Panc1 (cell line): ENCODE measurements at regions not wholly inside any gene's neighbourhood (a gene's known extent, or its start where the extent isn't known, plus 50 kb on each side); places are given as distances from the start of the nearest gene placed in this dataset.

ENCODE experiments used
- ATAC-seq: fragments of 200-7000 bp; cut with Tn5 transposase; 2 replicates; pipeline ENCODE4 v1.9.1; 2020; ENCODE audit warnings: mild to moderate bottlenecking, moderate library complexity
- BruUV-seq: library from RNA; stranded (reverse); fragments of 400-500 nt; replicated peaks from 2 replicates; lab custom pipeline; 2021; lab: Mats Ljungman, UMichigan
- CTCF ChIA-PET: fragments of 300-600 bp; sonication (Branson Sonifier 250); formaldehyde crosslinking; loops from one replicate; lab custom pipeline; 2022; ENCODE audit warnings: antibody characterized with exemption; lab: Charles Lee
- POLR2A ChIA-PET: fragments of 300-600 bp; sonication (Branson Sonifier 250); formaldehyde crosslinking; loops from one replicate; lab custom pipeline; 2022; ENCODE audit warnings: antibody characterized with exemption; lab: Charles Lee
- DNase-seq: peaks from one replicate; pipeline ENCODE4 v3.0.0-alpha.2; 2010; ENCODE audit warnings: low read depth, low spot score
- H3K27ac ChIP-seq: 2 replicates; pipeline ENCODE4 v1.5.1; 2011; ENCODE audit warnings: mild to moderate bottlenecking, low read length, inconsistent platforms
- H3K27me3 ChIP-seq: fragments of 200-500 bp; sonication (Bioruptor generic); 2 replicates; pipeline ENCODE4 v1.6.0; 2014; ENCODE audit warnings: low read length, inconsistent platforms; ENCODE audit not compliant: control insufficient read depth, insufficient read depth
- H3K36me3 ChIP-seq: fragments of 200-500 bp; sonication (Bioruptor generic); 2 replicates; pipeline ENCODE4 v1.5.1; 2014; ENCODE audit warnings: inconsistent platforms, mild to moderate bottlenecking, low read length, moderate library complexity; ENCODE audit not compliant: control insufficient read depth, insufficient read depth
- H3K4me1 ChIP-seq: 2 replicates; pipeline ENCODE4 v1.5.1; 2011; ENCODE audit warnings: inconsistent platforms, mild to moderate bottlenecking, low read length, moderate library complexity; ENCODE audit not compliant: control insufficient read depth, insufficient read depth
- H3K4me3 ChIP-seq, 2 experiments: 2 replicates each; pipeline ENCODE4 v1.5.1; 2011 to 2012; ENCODE audit warnings: low read depth in 2 of 2, low read length in 2 of 2, mild to moderate bottlenecking in 2 of 2, inconsistent platforms in 1 of 2, moderate library complexity in 1 of 2
- H3K9me3 ChIP-seq: fragments of 200-500 bp; sonication (Bioruptor generic); 2 replicates; pipeline ENCODE4 v1.5.1; 2014; ENCODE audit warnings: low read depth, mild to moderate bottlenecking, inconsistent platforms, low read length, moderate library complexity; ENCODE audit not compliant: control insufficient read depth, insufficient read depth
- CTCF ChIP-seq: fragments of 450-650 bp; IDR thresholded peaks from 2 replicates; pipeline ENCODE4 v1.5.1; 2017; ENCODE audit warnings: mild to moderate bottlenecking
- POLR2AphosphoS5 ChIP-seq: IDR thresholded peaks from 2 replicates; pipeline ENCODE4 v1.6.1; 2012; ENCODE audit warnings: mild to moderate bottlenecking, low read depth, low read length, moderate library complexity
- REST ChIP-seq, 2 experiments: IDR thresholded peaks; 2 replicates each; pipeline ENCODE4 v1.6.1; 2011 to 2012; ENCODE audit warnings: low read depth in 2 of 2, control low read depth in 1 of 2, low read length in 1 of 2, mild to moderate bottlenecking in 1 of 2, moderate library complexity in 1 of 2; ENCODE audit not compliant: insufficient read depth in 1 of 2
- SIN3A ChIP-seq: IDR thresholded peaks from 2 replicates; pipeline ENCODE4 v1.6.1; 2012; ENCODE audit warnings: low read depth, mild to moderate bottlenecking, low read length, moderate library complexity, borderline replicate concordance; ENCODE audit not compliant: insufficient read depth
- TCF7L2 ChIP-seq: IDR thresholded peaks from 2 replicates; pipeline ENCODE4 v1.6.1; 2011; ENCODE audit warnings: mild to moderate bottlenecking, low read depth, low read length, inconsistent platforms
- in situ Hi-C: cut with HindIII; loops from 2 replicates; pipeline ENCODE4 v1.10.0; 2016; ENCODE audit warnings: low sequenced_read_pairs, low pct_unique_long_range_greater_than_20kb
- intact Hi-C: fragments of 100-400 bp; cut with micrococcal nuclease; formaldehyde crosslinking; loops from one replicate; pipeline ENCODE4 v1.10.0; 2022; ENCODE audit not compliant: unreplicated experiment

- Histone ChIP-seq H3K27me3 (no peaks in the 10 kb centered on the region), H3K36me3 (no peaks in the 10 kb centered on the region), H3K9me3 (no peaks in the 10 kb centered on the region), H3K4me1 (no peaks in the 10 kb centered on the region), H3K4me3 (no peak overlapping the region), H3K27ac (no peak overlapping the region)
- CTCF ChIA-PET, result no interaction called here
- DNase-seq (no peak), ATAC-seq (no peak)
- no TSS peak for BruUV-seq
- in situ Hi-C loops (no loop called here), intact Hi-C loops (no loop called here)
- TF ChIP-seq REST (IDR thresholded peaks at IDR 0.05; ENCODE audit: insufficient read depth in 1 of 2, low read depth in 2 of 2, low read length in 1 of 2) (no peak), TCF7L2 (no peak), SIN3A (no peak), POLR2AphosphoS5 (no peak), CTCF (no peak)
- POLR2A ChIA-PET, result no interaction called here
These were observed 328.7 kb upstream of the FAM98A start for GRCh38 chr2:33927756-33928155.

GRCh38 chr2:33925311-33925710 is 326.2 kb upstream of the FAM98A start:
- Histone ChIP-seq H3K4me1 (no peaks in the 10 kb centered on the region), H3K27me3 (no peaks in the 10 kb centered on the region), H3K4me3 (no peak overlapping the region), H3K27ac (no peak overlapping the region), H3K36me3 (no peaks in the 10 kb centered on the region), H3K9me3 (no peaks in the 10 kb centered on the region)
- in situ Hi-C loops, result no loop called here
- ATAC-seq, result no peak
- intact Hi-C loops, result no loop called here
- ChIA-PET POLR2A (no interaction called here), CTCF (no interaction called here)
- BruUV-seq, result no TSS peak
- no peak for DNase-seq
- TF ChIP-seq SIN3A (no peak), REST (IDR thresholded peaks at IDR 0.05; ENCODE audit: insufficient read depth in 1 of 2, low read depth in 2 of 2, low read length in 1 of 2) (no peak), TCF7L2 (no peak), CTCF (no peak), POLR2AphosphoS5 (no peak)
